ENCODE measurements at regions not wholly inside any gene's neighbourhood (a gene's known extent, or its start where the extent isn't known, plus 50 kb on each side); places are given as distances from the start of the nearest gene placed in this dataset.

DNA sequence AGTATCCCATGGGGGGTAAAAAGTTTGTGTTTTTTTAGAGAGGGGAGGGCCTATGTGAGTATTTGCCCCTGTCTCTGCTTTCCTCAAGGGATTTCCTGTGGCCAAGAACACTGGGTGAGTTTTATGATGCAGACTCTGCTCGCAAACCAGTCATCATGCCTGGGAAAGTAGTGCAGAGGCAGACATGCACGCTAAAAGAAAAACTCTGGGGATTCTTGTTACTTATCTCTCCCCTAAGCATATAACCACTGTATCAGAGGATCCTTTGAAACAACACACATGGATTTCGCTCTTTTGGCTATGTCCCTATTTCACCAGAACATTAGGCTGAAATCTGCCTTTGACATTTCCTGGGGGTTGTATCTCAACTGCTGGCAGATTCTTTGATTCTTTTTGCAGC, 1845.8 kb upstream of the SEL1L start:
- DNase-seq: no peak

DNA sequence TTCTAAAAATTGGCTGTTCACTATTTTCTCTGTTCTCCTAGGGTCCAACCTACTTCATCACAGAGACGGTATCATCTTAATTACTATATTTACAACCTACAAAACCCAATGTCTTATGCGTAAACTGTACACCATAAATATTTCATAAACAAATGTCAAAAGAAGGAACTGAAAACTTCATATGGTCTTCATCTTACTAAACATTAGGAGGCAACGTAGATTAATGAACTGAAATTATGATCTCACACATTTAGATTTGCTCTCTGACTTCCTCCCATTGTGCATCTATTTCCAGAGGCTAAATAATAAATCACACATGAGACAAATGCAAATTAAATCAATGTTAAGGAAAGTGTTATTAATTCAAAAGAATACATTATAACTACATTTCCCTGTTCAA, 1850.6 kb upstream of the SEL1L start:
- DNase-seq: no peak

DNA sequence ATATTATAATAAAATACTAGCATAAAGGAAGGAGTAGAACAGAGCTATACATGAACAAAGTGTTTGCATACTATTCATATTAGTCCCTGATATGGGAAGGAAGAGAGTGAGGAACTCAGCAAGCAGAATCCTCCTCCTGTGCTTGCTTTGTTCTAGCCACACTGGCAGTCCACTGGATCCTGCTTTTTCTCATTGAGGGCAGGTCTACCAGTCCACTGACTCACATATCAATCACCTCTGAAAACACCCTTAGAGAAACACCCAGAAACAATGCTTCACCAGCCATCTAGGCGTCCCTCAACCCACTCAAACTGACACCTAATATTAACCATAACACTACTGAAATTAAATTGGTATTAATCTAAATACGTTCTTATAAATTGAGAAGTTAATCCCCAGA, 1861.7 kb upstream of the SEL1L start:
- DNase-seq: no peak

DNA sequence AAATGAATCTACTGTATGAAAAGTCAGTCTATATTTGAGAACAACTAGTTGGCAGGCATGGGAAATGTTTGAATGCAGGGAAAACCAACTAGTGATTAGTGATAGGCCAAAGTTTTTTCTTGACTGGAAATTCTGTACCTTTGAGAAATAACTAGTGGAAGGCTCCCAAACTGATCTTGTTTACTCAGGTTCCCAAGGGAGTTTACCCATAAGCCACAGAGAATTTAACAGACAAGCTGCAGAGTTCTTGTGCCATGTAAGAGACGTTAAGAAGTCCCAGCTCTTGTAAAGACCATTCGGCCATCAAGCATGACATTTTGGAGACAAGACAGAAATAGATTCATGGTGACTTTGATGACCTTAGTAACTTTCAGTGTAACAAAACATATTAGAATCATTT, 1882.8 kb upstream of the SEL1L start:
- DNase-seq: no peak

DNA sequence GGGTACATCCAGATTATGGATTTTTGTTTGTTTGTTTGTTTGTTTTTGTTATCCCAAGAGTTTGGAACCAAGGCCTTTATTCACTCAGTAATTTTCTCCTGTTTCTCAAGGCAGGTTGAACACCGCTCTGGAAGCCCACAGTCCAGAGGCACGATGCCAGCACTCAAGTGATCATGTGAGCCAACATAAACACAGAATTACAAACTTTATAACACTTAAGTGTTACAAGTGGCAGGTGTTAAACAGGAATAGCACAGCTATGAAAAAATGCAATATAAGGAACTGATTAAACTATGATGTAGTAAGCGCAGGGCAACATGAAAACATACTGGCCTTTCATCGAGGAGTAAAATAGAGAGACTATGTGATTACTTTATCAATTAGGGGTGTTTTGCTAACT, 1885.8 kb upstream of the SEL1L start:
- no peak for DNase-seq

DNA sequence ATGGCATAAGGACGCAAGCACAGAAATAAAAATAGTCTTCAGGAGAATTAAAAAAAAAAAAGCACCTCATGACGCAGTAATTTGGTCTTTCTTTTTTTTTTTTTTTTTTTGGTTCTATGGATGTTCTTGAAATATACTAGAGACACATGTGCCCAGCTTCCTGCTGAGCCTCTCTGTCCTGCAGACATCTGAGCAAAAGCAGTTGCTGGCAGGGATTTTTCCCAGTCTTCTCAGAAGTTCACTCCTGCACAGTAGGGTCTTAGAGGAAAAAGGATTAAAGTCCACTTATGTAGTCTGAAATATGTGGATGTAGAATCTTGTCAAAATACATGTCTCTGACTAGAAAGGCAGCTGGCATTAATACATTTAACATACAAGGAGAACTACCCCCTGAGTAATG, 1888.1 kb upstream of the SEL1L start:
- no peak for DNase-seq

DNA sequence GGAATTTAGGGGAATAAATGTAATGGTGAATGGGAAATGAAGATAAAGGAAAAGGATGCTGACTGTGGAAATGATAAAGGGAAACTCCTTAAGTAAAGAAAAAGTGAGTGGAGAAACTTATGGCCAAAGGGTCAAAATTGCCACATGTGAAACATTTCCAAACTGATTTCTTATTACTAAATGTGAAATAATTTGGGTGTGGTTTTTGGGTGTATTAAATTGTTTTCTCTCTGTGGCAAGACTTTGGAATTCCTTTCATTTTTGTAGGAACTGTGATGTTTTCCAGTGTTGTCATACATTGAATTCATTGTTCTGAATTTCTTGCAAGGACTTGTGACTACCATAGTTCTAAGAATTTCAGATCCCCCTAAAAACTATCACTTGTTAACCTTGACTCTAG, 1891.5 kb upstream of the SEL1L start:
- no peak for DNase-seq

DNA sequence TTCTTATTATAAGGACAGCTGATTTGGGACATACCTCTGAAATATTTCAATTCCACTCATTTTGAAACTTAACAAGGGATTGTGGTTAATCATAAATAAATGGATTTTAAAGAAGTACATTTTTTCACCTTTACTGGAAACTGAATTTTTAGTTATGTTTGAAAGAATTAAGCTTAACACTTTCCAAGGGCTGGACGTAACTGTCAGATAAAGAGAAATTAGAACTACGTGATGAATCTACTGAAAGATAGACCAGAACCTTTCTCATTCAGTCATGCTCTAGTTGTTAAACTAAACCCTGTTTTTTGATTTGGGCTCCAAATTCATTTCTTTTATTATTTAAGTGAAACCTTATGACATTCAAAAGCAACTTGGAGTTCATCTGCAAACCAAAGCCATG, 1892.1 kb upstream of the SEL1L start:
- DNase-seq: no peak

DNA sequence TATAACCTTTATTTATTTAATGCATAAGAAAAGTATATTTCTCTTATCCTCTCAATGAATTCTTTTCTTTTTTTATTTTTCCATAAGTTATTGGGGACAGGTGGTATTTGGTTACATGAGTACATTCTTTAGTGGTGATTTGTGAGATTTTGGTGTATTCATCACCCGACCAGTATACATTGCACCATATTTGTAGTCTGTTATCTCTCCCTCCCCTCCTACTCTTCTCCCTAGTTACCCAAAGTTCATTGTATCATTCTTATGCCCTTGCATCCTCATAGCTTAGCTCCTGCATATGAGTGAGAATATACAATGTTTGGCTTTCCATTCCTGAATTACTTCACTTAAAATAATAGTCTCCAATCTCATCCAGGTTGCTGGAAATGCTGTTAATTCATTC, 1900.0 kb upstream of the SEL1L start:
- DNase-seq: no peak

DNA sequence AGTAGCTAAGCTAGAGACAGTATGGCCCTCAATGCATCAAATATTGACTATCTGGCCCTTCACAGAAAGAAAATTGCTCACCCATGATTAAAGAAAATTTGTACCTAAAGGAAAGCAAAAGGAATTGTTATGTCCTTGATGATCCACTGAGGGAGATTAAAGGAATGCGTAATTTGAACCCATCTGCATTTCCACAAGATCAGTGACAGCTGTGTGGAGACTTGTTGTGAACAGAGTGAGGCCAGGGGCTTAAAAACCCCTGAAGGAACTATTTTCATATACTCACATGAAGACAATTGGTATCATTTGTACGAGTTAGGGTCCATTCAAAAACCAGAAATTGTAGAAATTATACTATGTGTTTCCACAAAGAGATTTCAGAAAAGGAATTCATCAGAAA, 1908.1 kb upstream of the SEL1L start:
- DNase-seq: no peak

DNA sequence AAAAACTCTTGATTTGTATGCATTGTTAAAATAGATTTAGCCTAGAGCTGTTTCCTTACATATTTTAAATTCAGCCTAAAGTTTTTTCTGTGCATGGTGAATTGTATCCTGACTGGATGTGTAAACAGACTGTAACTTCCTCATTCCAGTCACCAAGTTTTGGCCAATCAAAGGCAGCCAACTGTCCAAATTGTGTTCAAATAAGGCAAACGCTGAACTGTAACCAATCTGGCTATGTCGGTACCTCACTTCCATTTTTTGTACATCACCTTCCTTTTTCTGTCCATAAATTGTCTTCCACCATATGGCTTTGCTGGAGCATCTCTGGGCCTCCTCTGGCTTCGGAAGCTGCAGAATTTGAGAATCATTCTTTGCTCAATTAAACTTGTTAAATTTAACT, 1921.9 kb upstream of the SEL1L start:
- DNase-seq: no peak

DNA sequence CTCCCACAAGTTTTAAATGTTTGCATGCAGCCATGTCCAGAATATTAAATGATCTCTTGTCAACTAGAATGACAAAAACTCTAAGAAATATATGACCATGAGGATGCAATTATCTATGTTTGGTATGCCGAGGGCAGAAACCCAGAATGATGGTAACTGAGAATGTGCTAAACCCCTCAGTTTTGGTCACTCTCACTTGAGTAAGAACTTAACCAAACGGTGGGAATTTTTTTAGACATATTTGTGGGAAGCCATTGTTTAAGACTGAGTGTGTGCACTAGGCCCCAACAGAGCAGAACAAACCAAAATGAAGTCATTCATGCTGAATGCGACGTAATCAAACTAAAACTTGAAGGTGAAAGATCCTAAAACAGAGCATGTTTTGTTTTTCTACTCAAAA, 1927.9 kb upstream of the SEL1L start:
- DNase-seq: no peak

DNA sequence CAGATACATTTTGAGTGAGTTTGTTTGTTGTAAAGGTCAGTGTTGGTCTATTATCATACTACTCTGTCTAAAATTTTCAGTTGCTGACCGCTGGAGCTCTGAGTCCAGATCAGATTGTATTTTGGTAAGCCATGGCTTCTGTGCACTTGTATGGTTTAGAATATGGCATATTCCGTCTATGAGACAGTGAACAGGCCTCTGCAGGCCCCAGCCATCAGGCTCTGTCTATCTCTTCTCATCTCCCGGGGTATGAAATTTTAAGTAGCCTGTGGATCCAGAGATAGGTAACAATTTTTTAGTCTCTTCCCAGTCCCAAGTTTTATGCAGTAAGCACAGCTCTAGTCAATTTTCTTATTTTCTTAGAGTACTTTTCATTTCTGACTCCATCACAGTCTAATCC, 1929.1 kb upstream of the SEL1L start:
- DNase-seq: no peak

DNA sequence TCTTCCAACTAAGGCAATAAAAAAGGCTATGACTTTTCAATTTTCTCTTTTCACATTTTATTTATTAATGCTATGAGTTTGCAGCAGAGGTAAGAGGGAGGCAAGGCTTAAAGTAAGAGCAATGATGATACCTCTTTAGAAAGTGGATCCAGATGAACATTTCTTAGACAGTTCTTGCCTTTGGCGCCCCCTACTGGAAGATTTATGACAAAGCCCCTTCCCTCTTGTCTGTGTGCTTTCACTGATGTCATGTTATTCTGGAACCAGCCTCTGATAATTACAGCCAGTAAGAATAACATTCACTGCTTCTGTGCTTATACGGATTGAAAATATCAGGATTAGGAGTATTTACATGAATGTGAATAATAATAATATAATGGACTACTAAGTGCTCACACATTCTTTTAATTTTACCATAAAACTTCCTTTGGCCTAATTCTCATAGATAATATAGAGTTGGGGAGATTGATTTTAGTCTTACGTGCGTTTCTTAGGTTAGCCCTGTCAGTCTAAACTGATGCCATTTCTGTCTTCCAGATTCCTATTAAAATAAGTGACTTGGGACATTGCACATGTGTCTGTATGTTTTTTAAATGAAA, 1929.9 kb upstream of the SEL1L start:
- DNase-seq: no peak

DNA sequence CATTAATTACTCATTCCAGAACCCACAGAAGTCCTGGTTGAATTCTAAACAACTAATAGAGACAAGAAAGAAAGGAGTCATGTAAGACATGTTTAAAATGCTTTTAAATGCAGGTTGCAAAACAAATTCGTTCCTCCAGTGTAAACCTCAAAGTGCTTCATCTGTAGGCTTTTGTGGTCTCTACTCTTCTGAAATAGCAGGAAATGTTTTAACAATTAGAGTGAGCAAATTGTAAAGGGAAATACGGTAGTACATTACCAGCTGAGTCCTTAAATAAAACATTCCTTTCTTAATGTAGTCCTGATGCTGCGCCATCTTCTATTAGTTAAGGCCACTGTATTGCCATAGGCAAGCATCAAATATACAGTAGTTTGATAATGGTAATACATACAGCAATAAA, 1934.2 kb upstream of the SEL1L start:
- DNase-seq: no peak

DNA sequence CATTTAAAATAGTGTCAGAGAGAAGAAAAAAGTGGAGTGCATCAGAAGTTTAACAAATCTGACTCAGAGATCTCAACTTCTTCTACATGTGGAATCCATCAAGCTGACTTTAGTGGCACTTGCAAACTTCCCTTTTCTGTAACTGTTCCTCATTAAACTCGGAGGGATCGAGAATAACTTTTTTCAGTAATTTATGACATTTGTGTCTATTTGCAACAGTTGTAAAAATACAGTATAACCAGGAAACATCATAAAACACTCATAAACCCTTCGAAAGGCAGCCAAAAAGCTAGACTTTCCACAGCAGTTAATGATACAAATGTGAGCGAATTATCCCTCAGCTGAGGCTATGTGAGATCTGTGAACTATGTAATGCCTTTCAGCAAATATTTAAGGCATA, 1936.8 kb upstream of the SEL1L start:
- no peak for DNase-seq

DNA sequence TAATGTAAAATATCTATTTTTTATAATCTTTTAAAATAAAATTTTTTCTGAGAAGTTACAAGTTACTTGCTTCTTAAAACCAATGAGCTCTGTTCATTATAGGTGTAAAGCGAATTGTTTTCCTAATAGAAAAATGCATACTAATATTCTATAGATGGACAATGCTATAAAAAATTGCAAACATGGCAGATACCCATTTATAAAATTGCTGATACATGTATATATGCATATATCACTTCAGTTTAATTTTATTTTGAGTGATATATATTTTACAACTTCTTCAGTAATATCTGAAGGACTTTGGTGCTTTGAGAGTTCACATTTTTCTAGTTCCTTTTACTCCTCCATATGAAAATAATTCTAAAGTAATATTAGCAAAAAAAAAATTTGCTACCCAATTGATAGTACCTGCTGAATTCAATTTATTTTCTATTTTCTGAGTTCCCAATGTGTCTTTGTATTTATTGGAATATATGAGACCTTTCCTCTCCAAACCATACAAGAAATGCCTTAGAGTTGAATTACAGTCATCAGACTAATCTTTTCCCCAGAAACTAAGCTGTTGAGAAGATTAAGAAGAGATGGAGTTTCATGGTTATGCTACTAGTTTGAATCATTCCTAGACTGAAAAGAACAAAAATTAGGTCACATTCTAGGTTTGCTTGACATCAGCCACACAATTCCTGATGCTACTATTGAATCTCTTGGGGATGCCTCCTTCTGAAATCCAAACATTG, 1937.5 kb upstream of the SEL1L start:
- DNase-seq: no peak

DNA sequence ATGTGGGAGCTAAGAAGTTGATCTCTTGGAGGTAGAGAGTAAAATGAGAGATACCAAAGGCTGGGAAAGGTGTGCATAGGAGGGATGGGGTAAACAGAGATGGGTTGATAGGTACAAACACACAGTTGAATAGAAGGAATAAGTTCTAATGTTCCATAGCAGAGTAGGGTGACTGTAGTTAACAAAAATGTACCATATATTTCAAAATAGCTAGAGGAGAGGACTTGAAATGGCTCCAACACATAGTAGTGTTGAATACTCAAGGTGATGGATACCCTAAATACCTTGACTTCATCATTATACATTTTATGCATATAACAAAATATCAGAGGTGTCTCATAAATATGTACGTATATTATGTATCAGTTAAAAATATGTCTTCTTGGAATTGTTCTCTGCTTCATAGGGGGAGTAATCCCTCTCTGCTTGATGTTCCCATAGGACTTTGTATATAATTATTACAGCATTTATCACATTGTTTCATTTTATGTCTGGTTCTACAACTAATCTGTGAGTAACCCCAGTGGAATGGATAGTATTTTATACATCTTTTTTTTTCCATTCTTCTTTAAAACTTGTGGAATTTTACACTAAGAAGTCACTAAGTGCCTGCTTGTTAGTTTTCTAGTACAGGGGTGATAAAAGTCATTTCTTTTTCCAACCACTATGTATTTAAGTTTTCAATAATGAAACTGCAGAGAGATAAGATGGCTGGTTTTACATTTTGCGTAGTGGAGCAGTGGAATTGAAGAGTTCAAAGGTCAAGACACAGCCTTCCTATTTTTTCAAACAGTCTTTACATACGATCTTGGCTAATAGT, 1940.0 kb upstream of the SEL1L start:
- DNase-seq: no peak

DNA sequence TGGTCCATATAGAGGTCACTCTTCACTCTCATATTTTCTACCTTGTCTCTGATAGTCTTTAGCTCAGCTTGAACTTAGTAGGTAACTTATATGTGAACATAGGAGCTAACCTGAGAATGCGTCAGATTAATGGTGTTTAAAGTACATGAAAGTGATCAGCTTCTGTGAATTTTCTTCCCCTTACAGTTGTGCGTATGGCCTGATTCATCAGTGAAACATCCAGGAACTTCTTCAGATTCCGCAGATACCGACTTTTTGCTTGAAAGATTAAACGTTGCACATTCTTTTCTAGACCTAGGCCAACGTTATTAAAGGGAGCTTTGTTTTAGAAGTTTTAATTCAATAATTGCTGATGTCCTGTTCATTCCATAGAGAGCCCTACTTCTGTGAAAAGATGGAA, 1945.1 kb upstream of the SEL1L start:
- no peak for DNase-seq

DNA sequence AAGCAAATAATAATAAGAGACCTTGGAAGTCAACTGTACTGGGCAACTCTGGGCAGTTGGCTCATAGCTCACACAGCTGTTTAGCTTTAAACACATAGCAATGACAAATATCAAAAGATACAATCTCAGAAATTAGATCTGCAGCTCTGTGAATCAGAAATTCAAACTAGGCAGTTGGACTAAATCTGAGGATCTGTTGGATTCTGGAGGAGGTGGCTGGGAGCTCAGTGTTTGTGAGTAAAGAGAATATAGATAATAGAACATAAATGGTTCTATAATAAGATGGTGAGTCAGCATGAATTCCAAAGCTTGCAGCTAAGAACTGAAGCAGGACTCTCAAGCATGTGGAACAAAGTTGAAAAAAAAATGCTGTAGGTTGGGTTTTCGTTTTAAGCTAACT, 1949.4 kb upstream of the SEL1L start:
- DNase-seq: no peak

DNA sequence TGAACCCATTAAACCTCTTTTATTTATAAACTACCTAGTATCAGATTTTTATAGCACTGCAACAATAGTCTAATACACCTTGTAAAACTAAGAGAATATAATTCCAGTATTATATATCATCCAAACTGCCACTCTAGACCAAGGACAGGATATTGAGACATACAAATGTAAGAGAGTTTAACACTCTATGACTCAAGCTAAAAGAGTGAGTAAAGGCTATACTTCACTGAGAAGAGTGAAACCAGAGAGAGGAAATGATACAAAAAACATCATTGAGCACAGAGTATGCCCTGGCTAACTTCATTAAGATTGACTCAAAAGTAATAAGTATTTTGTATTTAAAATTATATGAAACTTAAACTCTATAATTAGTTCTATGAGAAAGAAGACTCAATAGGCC, 1951.9 kb upstream of the SEL1L start:
- no peak for DNase-seq

DNA sequence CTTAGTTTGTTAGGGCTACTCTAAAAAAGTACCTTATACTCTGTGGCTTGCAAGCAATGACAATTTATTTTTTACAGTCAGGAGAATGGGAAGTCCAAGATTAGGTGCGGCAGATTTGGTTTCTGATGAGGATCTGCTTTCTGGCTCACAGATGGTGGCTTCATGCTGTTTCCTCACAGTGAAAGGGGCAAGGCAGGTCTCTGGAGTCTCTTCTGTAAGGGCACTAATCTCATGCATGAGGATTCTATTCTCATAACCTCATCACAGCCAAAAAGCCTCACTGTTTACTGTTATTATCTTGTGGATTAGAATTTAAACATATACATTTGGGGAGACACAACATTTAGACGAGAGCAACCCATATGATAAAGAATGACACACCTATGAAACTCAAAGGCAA, 1957.4 kb upstream of the SEL1L start:
- no peak for DNase-seq

DNA sequence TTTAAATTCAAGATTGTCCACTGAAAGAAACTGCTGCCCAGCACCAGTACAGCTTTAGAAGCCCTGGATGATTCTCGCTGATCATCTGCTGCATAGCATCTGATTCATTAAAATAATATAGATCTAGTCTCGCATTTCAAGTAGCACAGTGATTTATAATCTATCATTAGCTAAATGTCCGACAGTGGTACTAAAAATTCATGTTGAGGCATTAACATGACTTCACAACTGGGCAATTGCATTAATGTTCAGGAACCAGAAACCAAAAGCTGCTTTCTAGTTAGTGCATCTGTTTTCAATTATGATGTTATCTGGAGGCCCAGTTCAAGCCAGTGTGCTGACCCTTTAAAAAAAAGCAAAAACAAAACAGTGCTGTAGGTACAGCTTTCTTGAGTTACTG, 1987.2 kb upstream of the SEL1L start:
- no peak for DNase-seq

DNA sequence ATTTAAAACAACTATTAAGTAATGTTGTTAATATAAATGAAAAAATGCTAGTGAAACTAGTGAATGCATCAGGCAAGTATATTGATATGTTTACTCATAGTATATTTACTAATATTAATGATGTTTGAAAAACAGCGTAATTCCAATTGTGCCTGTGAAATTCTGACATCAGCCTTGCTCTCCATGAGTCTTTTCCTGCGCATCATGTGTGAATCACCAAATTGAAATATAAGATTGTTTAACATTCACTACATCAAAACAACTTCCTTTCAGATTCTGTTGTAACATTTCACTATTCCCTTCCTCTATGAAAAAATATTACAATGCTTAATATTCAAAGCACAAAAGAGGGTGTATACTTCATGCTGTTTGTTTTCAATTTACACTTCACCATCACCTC, 1995.9 kb upstream of the SEL1L start:
- no peak for DNase-seq
